Activated naive CD8-positive, alpha-beta T cell (primary cell): ENCODE measurements at regions not wholly inside any gene's neighbourhood (a gene's known extent, or its start where the extent isn't known, plus 50 kb on each side); places are given as distances from the start of the nearest gene placed in this dataset.
"Not testable (repeated sequence)": the region's sequence is repeated elsewhere in the genome, so short reads cannot be mapped to it uniquely, and the experiment has no call there.

Source experiments
- H3K27ac Mint-ChIP-seq: one replicate; pipeline ENCODE4 v1.8.0; 2021; ENCODE audit warnings: mixed read lengths
- H3K27me3 Mint-ChIP-seq: one replicate; pipeline ENCODE4 v1.8.0; 2021; ENCODE audit warnings: mixed read lengths
- H3K36me3 Mint-ChIP-seq: one replicate; pipeline ENCODE4 v1.8.0; 2021; ENCODE audit warnings: mixed read lengths
- H3K4me1 Mint-ChIP-seq: one replicate; pipeline ENCODE4 v1.8.0; 2021; ENCODE audit warnings: low read depth, mixed read lengths
- H3K4me3 Mint-ChIP-seq: one replicate; pipeline ENCODE4 v1.8.0; 2021; ENCODE audit warnings: mild to moderate bottlenecking, mixed read lengths
- H3K9me3 Mint-ChIP-seq: one replicate; pipeline ENCODE4 v1.8.0; 2021; ENCODE audit warnings: low read depth, mixed read lengths

DNA sequence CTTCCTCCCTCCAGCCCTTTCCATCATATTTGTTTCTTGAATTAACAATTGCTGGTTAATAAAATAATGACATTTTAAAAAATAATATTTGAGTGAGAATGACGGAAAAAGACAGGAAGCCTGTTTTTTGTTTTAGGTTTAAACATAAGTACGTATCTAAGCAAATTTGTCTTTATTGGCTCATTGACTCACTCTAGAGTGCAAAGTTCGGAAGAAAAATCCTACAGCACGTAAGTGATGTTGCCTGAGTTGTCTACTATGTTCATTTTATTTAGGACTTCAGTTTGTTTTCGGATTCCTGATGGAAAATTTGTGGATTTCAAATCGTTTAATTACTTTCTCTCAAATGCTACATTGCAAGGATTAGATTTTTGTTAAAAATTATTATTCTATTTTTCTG is 1435.7 kb upstream of the ADGRB3 start:
- Mint-ChIP-seq H3K36me3 (no peaks in the 10 kb centered on the region), H3K27ac (no peak overlapping the region), H3K4me1 (no peaks in the 10 kb centered on the region), H3K4me3 (no peak overlapping the region), H3K9me3 (peaks cover 9% of the 10 kb centered on the region), H3K27me3 (no peaks in the 10 kb centered on the region)

- no peaks in the 10 kb centered on the region for H3K4me1 Mint-ChIP-seq
- H3K4me3 Mint-ChIP-seq: no peak overlapping the region
- no peak overlapping the region for H3K27ac Mint-ChIP-seq
- no peaks in the 10 kb centered on the region for H3K27me3 Mint-ChIP-seq
- H3K9me3 Mint-ChIP-seq: peaks cover 7% of the 10 kb centered on the region
- H3K36me3 Mint-ChIP-seq: no peaks in the 10 kb centered on the region
These were observed 1444.3 kb upstream of the ADGRB3 start for GRCh38 chr6:67190733-67191132.

GRCh38 chr6:67184405-67184804 is 1450.7 kb upstream of the ADGRB3 start:
- Mint-ChIP-seq H3K4me1 (no peaks in the 10 kb centered on the region), H3K4me3 (no peak overlapping the region), H3K9me3 (no peaks in the 10 kb centered on the region)

GRCh38 chr6:67175101-67175500 is 1460.0 kb upstream of the ADGRB3 start:
- Mint-ChIP-seq H3K27ac (no peak overlapping the region), H3K27me3 (no peaks in the 10 kb centered on the region), H3K4me3 (no peak overlapping the region), H3K36me3 (no peaks in the 10 kb centered on the region), H3K4me1 (no peaks in the 10 kb centered on the region), H3K9me3 (peaks cover 9% of the 10 kb centered on the region)

More at GRCh38 chr6:67184405-67184804, 1450.7 kb upstream of the ADGRB3 start:
- Mint-ChIP-seq H3K27me3 (no peaks in the 10 kb centered on the region), H3K27ac (no peak overlapping the region), H3K36me3 (no peaks in the 10 kb centered on the region)

DNA sequence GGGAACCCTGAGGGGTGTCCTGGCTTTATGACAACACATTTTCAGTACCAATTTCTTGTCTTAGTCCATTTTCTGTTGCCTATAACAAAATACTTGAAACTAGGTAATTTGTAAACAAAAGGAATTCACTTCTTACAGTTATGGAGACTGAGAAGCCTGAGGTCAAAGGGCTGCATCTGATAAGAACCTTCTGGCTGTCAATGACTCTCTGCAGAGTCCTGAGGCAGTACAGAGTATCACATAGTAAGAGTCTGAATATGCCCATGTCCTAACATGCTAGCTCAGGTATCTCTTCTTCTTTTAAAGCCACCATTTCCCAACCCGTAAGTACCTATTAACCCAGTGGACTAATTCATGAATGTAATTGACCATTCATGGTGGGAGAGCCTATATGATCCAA is 1458.6 kb upstream of the EYS start:
- no peaks in the 10 kb centered on the region for H3K4me1 Mint-ChIP-seq
- no peaks in the 10 kb centered on the region for H3K27me3 Mint-ChIP-seq
- H3K27ac Mint-ChIP-seq: no peak overlapping the region
- no peak overlapping the region for H3K4me3 Mint-ChIP-seq
- no peaks in the 10 kb centered on the region for H3K36me3 Mint-ChIP-seq
- peaks cover 18% of the 10 kb centered on the region for H3K9me3 Mint-ChIP-seq

- Mint-ChIP-seq H3K4me1 (no peaks in the 10 kb centered on the region), H3K36me3 (no peaks in the 10 kb centered on the region), H3K9me3 (peaks cover 13% of the 10 kb centered on the region), H3K27ac (no peak overlapping the region), H3K4me3 (no peak overlapping the region), H3K27me3 (no peaks in the 10 kb centered on the region)
These were observed 1453.8 kb upstream of the EYS start for GRCh38 chr6:67160820-67161219.

GRCh38 chr6:67141005-67141404 is 1434.0 kb upstream of the EYS start:
- H3K9me3 Mint-ChIP-seq: peaks cover 4% of the 10 kb centered on the region
- no peaks in the 10 kb centered on the region for H3K36me3 Mint-ChIP-seq
- no peaks in the 10 kb centered on the region for H3K27me3 Mint-ChIP-seq
- H3K4me3 Mint-ChIP-seq: no peak overlapping the region
- H3K4me1 Mint-ChIP-seq: no peaks in the 10 kb centered on the region
- H3K27ac Mint-ChIP-seq: no peak overlapping the region

DNA sequence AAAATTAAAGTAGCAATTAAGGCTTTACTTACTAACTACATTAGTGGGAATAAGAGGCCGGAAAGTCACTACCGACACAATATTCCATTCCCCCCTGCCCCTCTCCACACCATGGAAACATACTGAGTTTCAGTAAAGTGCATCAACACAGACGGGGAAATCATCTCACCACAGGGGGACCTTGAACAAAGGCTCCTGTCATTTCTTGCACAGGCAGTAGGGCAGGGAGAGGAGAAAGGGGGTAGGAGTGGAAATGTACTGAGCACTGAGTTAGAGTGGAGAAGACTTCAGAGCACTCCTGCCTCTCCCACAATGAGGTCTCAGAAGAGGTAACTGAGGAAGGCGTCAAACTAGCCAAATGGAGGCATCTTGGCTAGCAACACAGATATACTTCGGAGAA is 1426.9 kb upstream of the EYS start:
- H3K27ac Mint-ChIP-seq: no peak overlapping the region
- no peaks in the 10 kb centered on the region for H3K4me1 Mint-ChIP-seq
- H3K4me3 Mint-ChIP-seq: no peak overlapping the region
- no peaks in the 10 kb centered on the region for H3K9me3 Mint-ChIP-seq
- H3K36me3 Mint-ChIP-seq: no peaks in the 10 kb centered on the region
- H3K27me3 Mint-ChIP-seq: no peaks in the 10 kb centered on the region

DNA sequence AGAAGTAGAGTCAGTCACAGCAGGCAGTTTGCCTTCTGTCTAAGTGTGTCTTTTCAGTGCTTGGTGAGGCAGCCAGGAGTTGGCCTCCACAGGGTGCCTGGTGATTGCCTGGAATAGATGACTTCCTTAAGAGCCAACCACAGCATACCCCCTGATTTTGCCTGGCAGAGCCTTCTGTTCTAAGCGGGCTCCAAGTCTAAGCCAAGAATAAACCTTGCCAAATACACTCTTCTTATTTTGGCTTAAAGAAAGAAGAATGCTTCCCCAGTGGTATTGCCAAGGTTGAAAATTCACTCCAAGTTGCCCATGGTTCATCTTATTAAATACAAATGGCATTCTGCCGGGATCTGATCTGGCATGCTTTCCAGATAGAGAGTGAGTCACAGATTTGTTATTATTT is 1424.8 kb upstream of the EYS start:
- Mint-ChIP-seq H3K4me3 (no peak overlapping the region), H3K4me1 (no peaks in the 10 kb centered on the region), H3K27me3 (no peaks in the 10 kb centered on the region), H3K27ac (no peak overlapping the region), H3K9me3 (no peaks in the 10 kb centered on the region), H3K36me3 (no peaks in the 10 kb centered on the region)

GRCh38 chr6:67129780-67130179 is 1422.8 kb upstream of the EYS start:
- Mint-ChIP-seq H3K4me1 (no peaks in the 10 kb centered on the region), H3K36me3 (no peaks in the 10 kb centered on the region), H3K9me3 (peaks cover 5% of the 10 kb centered on the region), H3K4me3 (no peak overlapping the region), H3K27me3 (no peaks in the 10 kb centered on the region), H3K27ac (no peak overlapping the region)

- H3K27me3 Mint-ChIP-seq: no peaks in the 10 kb centered on the region
- H3K36me3 Mint-ChIP-seq: no peaks in the 10 kb centered on the region
- H3K4me3 Mint-ChIP-seq: no peak overlapping the region
- H3K9me3 Mint-ChIP-seq: peaks cover 5% of the 10 kb centered on the region
- no peak overlapping the region for H3K27ac Mint-ChIP-seq
- no peaks in the 10 kb centered on the region for H3K4me1 Mint-ChIP-seq
These were observed 1420.0 kb upstream of the EYS start for GRCh38 chr6:67127041-67127440.

DNA sequence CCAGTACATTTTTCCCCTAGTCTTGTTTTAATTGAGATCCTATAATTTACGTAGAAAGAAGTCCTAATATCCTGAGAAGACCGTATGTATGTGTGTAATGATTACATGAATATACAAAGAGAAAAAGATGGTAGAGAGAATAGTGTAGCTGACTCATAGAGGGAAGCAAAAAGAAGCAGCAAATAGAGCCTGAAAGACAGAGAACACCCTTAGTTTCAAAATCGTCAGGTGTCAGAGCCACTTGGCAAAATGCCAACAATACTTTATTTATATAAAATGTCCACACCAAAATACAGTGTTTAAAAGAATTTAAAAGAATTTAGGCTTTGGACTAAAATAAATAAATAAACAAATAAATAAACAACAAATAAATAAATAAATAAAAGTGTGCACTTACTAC is 1414.1 kb upstream of the EYS start:
- Mint-ChIP-seq H3K36me3 (no peaks in the 10 kb centered on the region), H3K9me3 (no peaks in the 10 kb centered on the region), H3K4me1 (no peaks in the 10 kb centered on the region), H3K27ac (no peak overlapping the region), H3K27me3 (no peaks in the 10 kb centered on the region), H3K4me3 (no peak overlapping the region)

GRCh38 chr6:67112120-67112519 is 1405.1 kb upstream of the EYS start:
- Mint-ChIP-seq H3K4me1 (no peaks in the 10 kb centered on the region), H3K27me3 (no peaks in the 10 kb centered on the region), H3K4me3 (no peak overlapping the region), H3K36me3 (no peaks in the 10 kb centered on the region), H3K27ac (no peak overlapping the region), H3K9me3 (peaks cover 6% of the 10 kb centered on the region)

DNA sequence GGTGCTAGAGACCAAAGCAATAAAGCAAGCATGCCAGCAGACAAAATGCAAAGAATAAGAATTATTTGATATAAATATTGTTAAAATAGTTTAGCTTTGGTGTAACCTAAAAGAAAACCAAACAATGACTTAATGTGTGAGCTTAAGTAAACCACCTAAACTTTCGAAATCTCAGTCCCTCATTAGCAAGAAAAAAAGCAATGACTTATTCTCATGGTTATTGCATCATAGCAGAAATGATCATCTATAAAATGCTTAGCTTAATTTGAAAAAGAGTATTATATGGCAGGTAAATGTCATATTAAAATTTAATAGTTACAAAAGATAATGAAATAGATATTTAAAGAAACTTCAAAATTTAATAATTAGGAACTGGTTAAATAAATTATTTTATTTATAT is 1395.7 kb upstream of the EYS start:
- Mint-ChIP-seq H3K4me1 (no peaks in the 10 kb centered on the region), H3K9me3 (peaks cover 9% of the 10 kb centered on the region), H3K4me3 (no peak overlapping the region), H3K27ac (no peak overlapping the region), H3K27me3 (no peaks in the 10 kb centered on the region), H3K36me3 (no peaks in the 10 kb centered on the region)

DNA sequence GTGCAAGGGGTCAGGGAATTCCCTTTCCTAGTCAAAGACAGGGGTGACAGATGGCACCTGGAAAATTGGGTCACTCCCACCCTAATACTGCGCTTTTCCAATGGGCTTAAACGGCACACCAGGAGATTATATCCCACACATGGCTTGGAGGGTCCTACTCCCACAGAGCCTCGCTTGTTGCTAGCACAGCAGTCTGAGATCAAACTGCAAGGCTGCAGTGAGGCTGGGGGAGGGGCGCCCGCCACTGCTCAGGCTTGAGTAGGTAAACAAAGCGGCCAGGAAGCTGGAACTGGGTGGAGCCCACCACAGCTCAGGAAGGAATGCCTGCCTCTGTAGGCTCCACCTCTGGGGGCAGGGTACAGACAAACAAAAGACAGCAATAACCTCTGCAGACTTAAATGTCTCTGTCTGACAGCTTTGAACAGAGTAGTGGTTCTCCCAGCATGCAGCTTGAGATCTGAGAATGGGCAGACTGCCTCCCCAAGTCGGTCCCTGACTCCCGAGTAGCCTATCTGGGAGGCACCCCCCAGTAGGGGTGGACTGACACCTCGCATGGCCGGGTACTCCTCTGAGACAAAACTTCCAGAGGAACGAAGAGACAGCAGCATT is 1388.7 kb upstream of the EYS start:
- H3K4me3 Mint-ChIP-seq, H3K4me1 Mint-ChIP-seq, H3K27ac Mint-ChIP-seq, H3K36me3 Mint-ChIP-seq, H3K27me3 Mint-ChIP-seq, H3K9me3 Mint-ChIP-seq: not testable (repeated sequence)

DNA sequence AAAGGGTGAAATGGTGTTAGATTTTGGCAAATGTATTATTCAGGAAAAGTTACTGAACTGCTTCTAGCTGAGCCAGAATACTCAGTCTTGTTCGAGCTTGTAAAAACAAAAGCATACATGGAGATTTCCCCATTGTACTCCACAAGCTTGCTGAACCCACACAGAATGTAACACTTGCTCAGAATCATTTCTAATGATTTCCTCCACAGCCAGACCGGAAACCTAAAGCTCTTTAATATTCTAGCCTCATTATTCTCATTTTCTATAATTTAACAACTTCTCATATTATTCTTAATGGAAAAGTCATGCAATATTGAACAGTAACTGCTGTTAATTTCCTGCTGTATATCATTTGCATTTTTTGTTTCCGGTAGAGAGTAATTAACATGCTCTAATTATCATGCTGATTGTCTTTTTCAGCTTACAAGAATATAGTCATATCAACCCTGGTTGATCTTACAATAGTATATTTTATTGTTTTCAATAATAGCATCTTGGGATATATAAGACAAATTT is 1387.5 kb upstream of the EYS start:
- Mint-ChIP-seq H3K4me3 (no peak overlapping the region), H3K27me3 (no peaks in the 10 kb centered on the region), H3K4me1 (no peaks in the 10 kb centered on the region), H3K27ac (no peak overlapping the region), H3K36me3 (no peaks in the 10 kb centered on the region), H3K9me3 (peaks cover 7% of the 10 kb centered on the region)
